ENCODE measurements at regions not wholly inside any gene's neighbourhood (a gene's known extent, or its start where the extent isn't known, plus 50 kb on each side); places are given as distances from the start of the nearest gene placed in this dataset.

- TF ChIP-seq ZNF462 (CRISPR knock-in tag; IDR thresholded peaks at IDR 0.05) = no peak
Observed at GRCh38 chr11:123264431-123264780, 69.4 kb upstream of the CLMP start (continued).

- H3K79me2 ChIP-seq (replicated peaks; ENCODE audit: insufficient read depth) = no peaks in the 10 kb centered on the region
- Mint-ChIP-seq H3K27me3 (ENCODE audit: insufficient read depth, low read depth, poor library complexity) (peaks cover 8% of the 10 kb centered on the region), H3K9me3 (peaks cover 34% of the 10 kb centered on the region), H3K27ac (no peak overlapping the region), H3K36me3 (ENCODE audit: low read depth) (peaks cover 22% of the 10 kb centered on the region), H3K4me1 (peaks cover 15% of the 10 kb centered on the region), H3K4me3 (peak overlapping the region; percentile 43; the same call in 2 of the 3 replicates)
- no peaks in the 10 kb centered on the region for H4K20me1 ChIP-seq (replicated peaks; ENCODE audit: insufficient read depth)
- TF ChIP-seq CTCF (conservative IDR thresholded peaks at IDR 0.05; ENCODE audit: low read depth in 2 of 2) (peak; percentile 95 to 96), CREB1 (CRISPR knock-in tag; IDR thresholded peaks at IDR 0.05; ENCODE audit: low read depth) (0 out of 2 replicates have a peak, but pooled peaks have one; percentile 23), JUNB (IDR thresholded peaks at IDR 0.05; ENCODE audit: unreplicated experiment) (no peak)
- H3K36me3 ChIP-seq (ENCODE audit: insufficient read depth) = no peaks in the 10 kb centered on the region; the same call in 1 of the 2 replicates
- no peaks in the 10 kb centered on the region for H3F3A ChIP-seq (replicated peaks; ENCODE audit: low read depth)
- peak; percentile 97 for DNase-seq (ENCODE audit: low spot score)
- H2AFZ ChIP-seq = peak overlapping the region; percentile 93; the same call in 1 of the 2 replicates
- no peaks in the 10 kb centered on the region for H3K4me1 ChIP-seq (ENCODE audit: insufficient read depth)
- peak overlapping the region; percentile 42; the same call in 1 of the 2 replicates for H3K4me3 ChIP-seq
- H3K9me2 ChIP-seq (ENCODE audit: insufficient read depth) = no peaks in the 10 kb centered on the region
- peak overlapping the region; percentile 72 for H3K4me2 ChIP-seq
- peaks cover 6% of the 10 kb centered on the region; the same call in 1 of the 2 replicates for H3K27me3 ChIP-seq (ENCODE audit: insufficient read depth)
- no peak overlapping the region for H3K27ac ChIP-seq (ENCODE audit: low read depth)
- ATAC-seq = peak; percentile 99
Observed at GRCh38 chr11:123261345-123262106, 66.5 kb upstream of the CLMP start.
